HUES64 (cell line): ENCODE measurements at regions not wholly inside any gene's neighbourhood (a gene's known extent, or its start where the extent isn't known, plus 50 kb on each side); places are given as distances from the start of the nearest gene placed in this dataset.

ENCODE experiments used
- H3K27ac ChIP-seq: 2 replicates; pipeline ENCODE4 v1.7.0; 2013; ENCODE audit warnings: low read depth, low read length, inconsistent platforms
- H3K27me3 ChIP-seq: 2 replicates; pipeline ENCODE4 v1.6.1; 2013; ENCODE audit warnings: mild to moderate bottlenecking, low read length; ENCODE audit not compliant: insufficient read depth
- H3K36me3 ChIP-seq: 2 replicates; pipeline ENCODE4 v1.6.1; 2013; ENCODE audit warnings: mild to moderate bottlenecking, low read length; ENCODE audit not compliant: insufficient read depth
- H3K4me1 ChIP-seq: 2 replicates; pipeline ENCODE4 v1.6.1; 2013; ENCODE audit warnings: mild to moderate bottlenecking, low read length, moderate library complexity; ENCODE audit not compliant: insufficient read depth
- H3K4me3 ChIP-seq: 2 replicates; pipeline ENCODE4 v1.5.1; 2013; ENCODE audit warnings: mild to moderate bottlenecking, low read length, moderate library complexity
- H3K9ac ChIP-seq: 2 replicates; pipeline ENCODE4 v1.6.1; 2013; ENCODE audit warnings: mild to moderate bottlenecking, low read depth, low read length
- H3K9me3 ChIP-seq: 2 replicates; pipeline ENCODE4 v1.6.1; 2013; ENCODE audit warnings: low read depth, low read length; ENCODE audit not compliant: insufficient read depth
- WGBS: fragments of 150-250, 120-280 bp; methylation state at CpG from one replicate; pipeline ENCODE4 v1.1.7; 2013; ENCODE audit warnings: missing lambda C conversion rate; 5-methylcytosine and 5-hydroxymethylcytosine counted together

DNA sequence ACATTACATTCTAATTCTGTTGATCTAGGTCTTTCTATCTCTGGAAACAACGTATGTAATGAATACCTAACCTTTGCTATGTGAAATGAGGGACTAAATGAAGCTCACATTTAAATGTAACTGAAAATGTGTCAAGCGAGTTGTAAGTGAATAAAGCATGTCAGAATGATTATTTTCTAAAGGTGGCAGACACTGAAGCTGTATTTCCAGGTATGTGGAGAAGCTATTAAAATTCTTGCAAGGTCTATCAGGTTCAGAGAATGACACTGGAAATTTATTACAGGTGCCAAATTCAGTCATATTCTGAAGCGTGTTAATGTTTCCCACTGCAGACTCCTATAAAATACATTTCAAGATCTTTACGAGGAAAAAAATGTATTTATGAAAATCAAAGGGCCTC lies 641.4 kb downstream of the RPS29 start:
- H3K36me3 ChIP-seq = no peaks in the 10 kb centered on the region
- peaks cover 4% of the 10 kb centered on the region; the same call in 1 of the 2 replicates for H3K4me1 ChIP-seq
- H3K9me3 ChIP-seq = no peaks in the 10 kb centered on the region
- 95% methylated on average over 4 of the region's 4 CpGs for WGBS
- no peak overlapping the region for H3K27ac ChIP-seq
- no peak overlapping the region for H3K9ac ChIP-seq
- H3K27me3 ChIP-seq = no peaks in the 10 kb centered on the region
- no peak overlapping the region for H3K4me3 ChIP-seq

DNA sequence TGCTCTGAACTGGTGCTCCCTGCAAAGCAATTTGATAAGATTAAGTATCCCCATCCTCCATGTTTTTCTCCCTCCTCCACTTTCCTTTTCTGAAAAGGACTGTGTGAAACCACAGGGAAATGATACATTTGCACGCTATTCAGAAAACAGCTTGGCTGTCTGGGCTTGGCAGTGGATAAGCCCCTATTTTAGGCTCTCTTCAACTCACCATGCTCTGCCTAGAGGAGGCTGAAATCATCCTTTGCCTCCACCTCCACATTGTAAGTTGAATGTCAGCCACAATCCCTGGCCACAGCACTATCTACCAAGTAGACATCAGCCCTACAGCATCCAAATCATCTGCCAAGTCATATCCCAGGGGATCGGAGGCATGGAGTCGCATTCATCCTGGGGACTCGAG lies 642.3 kb downstream of the RPS29 start:
- Histone ChIP-seq H3K4me1 (peaks cover 4% of the 10 kb centered on the region; the same call in 1 of the 2 replicates), H3K27ac (no peak overlapping the region), H3K4me3 (no peak overlapping the region), H3K27me3 (no peaks in the 10 kb centered on the region), H3K9ac (no peak overlapping the region), H3K9me3 (no peaks in the 10 kb centered on the region), H3K36me3 (no peaks in the 10 kb centered on the region)
- WGBS = 94% methylated on average over 4 of the region's 4 CpGs

DNA sequence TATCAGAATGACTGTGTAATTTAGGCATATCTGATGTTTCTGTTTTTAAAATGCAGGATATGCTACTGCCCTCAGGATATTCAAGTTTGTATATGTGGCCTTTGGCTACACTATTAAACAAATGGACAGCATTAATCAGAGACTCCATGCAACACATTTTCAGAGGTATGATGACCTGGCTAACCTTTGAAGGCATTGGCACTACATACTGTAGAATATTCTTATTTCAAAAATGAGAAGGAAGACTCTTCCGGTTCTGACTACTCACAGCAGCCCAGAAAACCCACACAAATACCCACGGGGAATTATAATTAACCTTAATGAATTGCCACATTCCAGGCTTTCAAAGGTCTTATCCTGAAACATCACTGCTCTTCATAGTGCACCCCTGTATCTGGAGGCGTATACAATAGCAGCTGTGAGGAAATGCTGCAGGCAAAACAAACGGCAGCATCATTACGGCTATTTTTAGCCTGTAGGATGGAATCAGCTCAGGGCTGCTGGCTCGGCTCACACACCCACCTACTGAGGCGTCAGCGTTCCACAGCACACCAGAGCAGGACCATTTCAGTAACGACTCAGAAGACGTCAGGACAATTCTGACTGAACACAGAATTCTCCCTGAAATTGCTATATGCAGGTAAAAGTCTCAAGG lies 648.5 kb downstream of the RPS29 start:
- Histone ChIP-seq H3K27me3 (no peaks in the 10 kb centered on the region), H3K27ac (no peak overlapping the region), H3K9me3 (no peaks in the 10 kb centered on the region), H3K9ac (no peak overlapping the region), H3K4me3 (no peak overlapping the region), H3K36me3 (no peaks in the 10 kb centered on the region), H3K4me1 (no peaks in the 10 kb centered on the region; the same call in 1 of the 2 replicates)
- WGBS = 88% methylated on average over 10 of the region's 10 CpGs

DNA sequence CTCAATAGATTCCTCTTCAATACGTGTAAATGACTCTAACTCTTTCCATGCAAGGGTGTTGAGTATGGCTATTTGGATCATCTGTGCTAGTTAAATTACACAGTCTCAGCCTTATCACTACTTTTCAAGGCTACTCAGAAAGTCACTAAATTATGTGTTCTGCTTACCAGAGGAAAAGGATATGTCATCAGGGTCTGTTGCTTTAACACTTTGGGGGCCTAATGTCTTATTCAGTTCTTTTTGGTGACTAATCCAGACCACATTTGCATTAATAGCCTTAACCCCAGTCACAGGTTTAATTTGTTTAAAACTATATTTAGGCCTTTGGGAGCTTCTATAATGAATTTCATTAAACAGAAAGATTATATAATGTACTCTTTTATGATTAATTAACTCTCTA lies 649.3 kb downstream of the RPS29 start:
- Histone ChIP-seq H3K27me3 (no peaks in the 10 kb centered on the region), H3K9ac (no peak overlapping the region), H3K9me3 (no peaks in the 10 kb centered on the region), H3K4me3 (no peak overlapping the region), H3K27ac (no peak overlapping the region), H3K36me3 (no peaks in the 10 kb centered on the region), H3K4me1 (no peaks in the 10 kb centered on the region; the same call in 1 of the 2 replicates)
- no CpG with 5 or more reads among the region's 1 CpG for WGBS

DNA sequence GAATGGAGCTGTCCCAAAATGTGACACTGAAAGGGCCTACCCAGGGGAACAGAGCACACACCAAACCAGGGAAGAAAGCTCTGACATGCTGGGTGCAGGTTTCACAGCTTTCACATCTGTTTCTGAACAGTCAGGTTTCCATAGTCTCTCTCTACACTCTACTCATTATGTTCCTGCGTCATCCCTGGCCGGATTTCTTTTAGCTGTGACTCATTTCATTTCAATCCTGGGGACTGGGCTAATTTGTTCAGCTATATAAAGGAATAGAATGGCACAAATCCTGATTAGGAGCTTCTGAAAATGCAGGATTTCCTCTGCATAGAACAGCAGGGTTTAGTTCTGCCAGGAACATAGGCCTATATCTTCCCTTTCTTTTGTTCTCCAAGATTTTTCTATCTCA lies 649.8 kb downstream of the RPS29 start:
- Histone ChIP-seq H3K4me1 (no peaks in the 10 kb centered on the region; the same call in 1 of the 2 replicates), H3K4me3 (no peak overlapping the region), H3K36me3 (no peaks in the 10 kb centered on the region), H3K27ac (no peak overlapping the region), H3K9me3 (no peaks in the 10 kb centered on the region), H3K27me3 (no peaks in the 10 kb centered on the region), H3K9ac (no peak overlapping the region)
- 91% methylated on average over 2 of the region's 2 CpGs for WGBS

DNA sequence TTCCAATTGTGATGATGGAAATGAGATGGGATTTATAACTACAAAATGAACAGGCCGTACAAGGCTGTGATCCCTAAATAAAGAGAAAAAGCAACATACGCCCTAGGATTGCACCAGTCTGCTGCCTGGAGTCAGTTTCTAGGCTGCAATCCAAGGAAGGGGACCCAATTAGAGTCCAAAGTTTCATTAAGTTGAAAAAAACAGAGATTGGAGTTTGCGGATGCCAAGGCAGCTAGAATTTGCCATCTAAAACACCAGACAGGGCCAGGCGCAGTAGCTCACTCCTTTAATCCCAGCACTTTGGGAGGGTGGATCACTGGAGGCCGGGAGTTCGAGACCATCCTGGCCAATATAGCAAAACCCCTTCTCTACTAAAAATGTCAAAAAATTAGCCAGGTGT lies 661.0 kb downstream of the RPS29 start:
- H3K36me3 ChIP-seq = no peaks in the 10 kb centered on the region
- no peaks in the 10 kb centered on the region for H3K27me3 ChIP-seq
- WGBS = 98% methylated on average over 6 of the region's 6 CpGs
- no peak overlapping the region for H3K9ac ChIP-seq
- no peaks in the 10 kb centered on the region for H3K9me3 ChIP-seq
- H3K4me3 ChIP-seq = no peak overlapping the region
- no peaks in the 10 kb centered on the region for H3K4me1 ChIP-seq
- H3K27ac ChIP-seq = no peak overlapping the region

DNA sequence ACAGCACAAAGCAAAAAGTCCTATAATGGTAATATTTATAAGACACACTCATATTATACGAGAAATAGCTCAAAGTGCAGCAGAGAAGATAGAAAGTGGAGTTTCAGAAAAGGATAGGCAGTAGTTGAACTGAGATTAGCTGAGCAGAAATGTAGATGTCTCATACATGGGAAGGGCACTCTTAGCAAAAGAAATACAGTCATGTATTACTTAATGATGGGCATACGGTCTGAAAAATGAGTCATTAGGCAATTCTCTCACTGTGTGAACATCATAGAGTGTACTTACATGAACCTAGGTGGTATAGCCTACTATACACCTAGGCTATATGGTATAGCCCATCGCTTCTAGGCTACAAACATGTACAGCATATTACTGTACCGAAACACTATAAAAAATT lies 671.3 kb downstream of the RPS29 start:
- H3K27ac ChIP-seq = no peak overlapping the region
- H3K9ac ChIP-seq = no peak overlapping the region
- H3K9me3 ChIP-seq = no peaks in the 10 kb centered on the region
- no peaks in the 10 kb centered on the region for H3K4me1 ChIP-seq
- no peak overlapping the region for H3K4me3 ChIP-seq
- no peaks in the 10 kb centered on the region for H3K36me3 ChIP-seq
- WGBS = 100% methylated on average over 2 of the region's 4 CpGs
- H3K27me3 ChIP-seq = no peaks in the 10 kb centered on the region

DNA sequence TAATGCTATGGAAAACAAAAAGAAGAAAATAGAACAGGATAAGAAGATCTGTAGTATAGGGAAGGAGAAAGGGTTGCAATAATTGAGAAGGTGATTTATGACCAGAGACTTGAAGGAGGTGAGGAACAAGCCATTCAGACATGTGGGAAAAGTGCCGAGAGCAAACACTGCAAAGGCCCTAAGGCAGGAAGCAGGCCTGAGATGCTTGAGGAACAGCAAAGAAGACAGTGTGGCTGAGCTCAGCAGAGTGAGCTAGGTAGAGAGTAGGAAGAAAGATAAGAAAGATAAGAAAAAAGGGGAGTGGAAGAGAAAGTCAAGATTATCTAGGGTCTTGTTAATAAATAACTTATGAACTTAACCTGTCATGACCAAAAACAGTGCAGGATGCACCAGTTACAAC lies 671.8 kb downstream of the RPS29 start:
- Histone ChIP-seq H3K27me3 (no peaks in the 10 kb centered on the region), H3K36me3 (no peaks in the 10 kb centered on the region), H3K4me3 (no peak overlapping the region), H3K9me3 (no peaks in the 10 kb centered on the region), H3K4me1 (no peaks in the 10 kb centered on the region), H3K27ac (no peak overlapping the region), H3K9ac (no peak overlapping the region)
- 87% methylated on average over 1 of the region's 1 CpG for WGBS

DNA sequence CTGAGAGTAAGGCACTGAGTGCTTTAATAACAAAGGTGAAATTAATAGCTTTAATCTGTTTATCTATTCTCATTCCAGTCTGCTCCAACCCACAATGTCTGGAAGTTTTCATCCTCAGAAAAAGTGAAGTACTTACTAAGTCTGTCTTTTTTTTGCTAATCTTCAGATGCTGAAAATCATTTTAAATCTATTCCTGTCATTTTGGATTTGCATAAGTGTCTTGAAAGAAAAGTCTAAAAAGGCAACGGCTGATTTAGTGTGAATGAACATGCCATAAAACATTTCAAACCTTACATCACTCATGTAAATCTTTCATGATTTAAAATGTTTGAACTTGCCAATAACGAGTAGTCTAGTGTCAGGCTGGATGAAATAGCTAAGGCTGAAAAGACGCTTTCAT lies 685.6 kb downstream of the RPS29 start:
- H3K4me3 ChIP-seq = no peak overlapping the region
- no peaks in the 10 kb centered on the region for H3K9me3 ChIP-seq
- peaks cover 12% of the 10 kb centered on the region; the same call in 1 of the 2 replicates for H3K4me1 ChIP-seq
- no peaks in the 10 kb centered on the region for H3K27me3 ChIP-seq
- no peak overlapping the region for H3K27ac ChIP-seq
- H3K36me3 ChIP-seq = no peaks in the 10 kb centered on the region
- WGBS = 90% methylated on average over 2 of the region's 3 CpGs
- no peak overlapping the region for H3K9ac ChIP-seq

DNA sequence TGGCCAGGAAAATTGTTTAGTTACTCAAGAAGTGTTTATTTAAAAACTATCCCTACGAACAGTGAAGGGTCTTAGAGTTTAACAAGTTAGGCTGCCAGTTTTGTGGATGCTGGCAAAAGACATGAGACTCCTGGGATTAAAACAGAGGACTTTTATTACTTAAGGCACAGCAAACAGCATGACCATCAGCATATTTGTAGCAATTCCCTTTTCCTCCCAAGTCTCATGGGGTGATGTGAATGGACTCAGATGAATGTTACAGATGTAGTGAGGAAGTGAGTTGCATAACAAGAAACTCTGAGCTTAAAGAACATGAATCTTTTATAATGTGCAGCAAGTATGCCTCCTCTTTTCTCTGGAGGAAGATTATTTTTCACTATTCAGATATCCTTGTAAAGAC lies 695.8 kb downstream of the RPS29 start:
- Histone ChIP-seq H3K36me3 (no peaks in the 10 kb centered on the region), H3K9me3 (no peaks in the 10 kb centered on the region), H3K9ac (no peak overlapping the region), H3K27me3 (no peaks in the 10 kb centered on the region), H3K4me1 (0 out of 2 replicates have a peak, but pooled peaks cover 3% of the 10 kb centered on the region), H3K27ac (no peak overlapping the region), H3K4me3 (no peak overlapping the region)
- WGBS = 83% methylated on average over 1 of the region's 1 CpG

DNA sequence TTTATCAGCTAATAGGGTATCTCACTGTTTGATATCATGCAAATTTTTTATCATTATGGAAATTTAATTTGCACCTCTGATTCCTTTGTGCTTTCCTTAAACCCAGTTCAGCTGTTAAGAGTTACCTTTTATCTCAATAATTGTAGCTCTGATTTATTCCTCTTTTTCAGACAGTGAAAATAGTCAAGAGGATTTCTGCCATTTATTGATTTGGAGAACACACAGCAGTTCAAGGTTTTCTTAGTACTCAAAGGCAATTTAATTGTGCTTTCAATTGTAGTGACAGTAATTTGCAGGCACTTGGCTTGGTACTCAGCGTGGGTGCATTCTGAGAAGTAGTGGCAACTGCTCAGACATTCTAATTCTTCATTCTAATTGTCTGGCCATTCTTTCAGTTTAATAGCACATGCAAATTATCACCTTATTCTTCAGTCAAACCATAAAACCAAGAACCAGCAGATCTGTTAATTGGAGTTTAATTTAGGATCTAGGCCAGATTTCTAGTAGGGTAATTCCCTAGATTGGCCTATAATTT lies 709.3 kb downstream of the RPS29 start:
- Histone ChIP-seq H3K4me3 (no peak overlapping the region), H3K4me1 (no peaks in the 10 kb centered on the region), H3K27me3 (no peaks in the 10 kb centered on the region), H3K9me3 (no peaks in the 10 kb centered on the region), H3K36me3 (no peaks in the 10 kb centered on the region), H3K9ac (no peak overlapping the region), H3K27ac (no peak overlapping the region)
- 95% methylated on average over 1 of the region's 1 CpG for WGBS

DNA sequence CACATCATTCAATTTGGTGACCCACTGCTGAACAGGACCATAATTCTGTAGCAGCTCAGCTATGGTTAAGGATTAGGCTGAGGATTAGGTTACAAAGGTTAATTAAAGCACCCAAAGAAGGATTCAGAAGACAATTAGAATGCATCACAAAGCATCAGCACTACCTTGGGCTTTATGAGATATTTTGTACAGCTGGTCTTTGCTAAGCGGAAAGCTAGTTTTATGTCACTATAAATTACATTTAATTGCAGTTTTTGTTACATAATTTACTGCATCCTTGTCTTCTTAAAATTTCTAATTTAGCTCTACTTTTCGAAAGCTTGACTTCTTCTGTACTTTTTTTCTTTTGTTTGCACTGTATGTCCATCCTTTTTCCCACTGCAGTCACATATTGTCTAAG lies 711.5 kb downstream of the RPS29 start:
- 93% methylated on average over 1 of the region's 2 CpGs for WGBS
- Histone ChIP-seq H3K4me1 (no peaks in the 10 kb centered on the region), H3K9ac (no peak overlapping the region)

More for the DNA sequence above, 711.5 kb downstream of the RPS29 start:
- H3K4me3 ChIP-seq = no peak overlapping the region
- H3K27me3 ChIP-seq = no peaks in the 10 kb centered on the region
- no peaks in the 10 kb centered on the region for H3K9me3 ChIP-seq
- H3K27ac ChIP-seq = no peak overlapping the region
- H3K36me3 ChIP-seq = no peaks in the 10 kb centered on the region
